ENCODE measurements at regions not wholly inside any gene's neighbourhood (a gene's known extent, or its start where the extent isn't known, plus 50 kb on each side); places are given as distances from the start of the nearest gene placed in this dataset.

DNA sequence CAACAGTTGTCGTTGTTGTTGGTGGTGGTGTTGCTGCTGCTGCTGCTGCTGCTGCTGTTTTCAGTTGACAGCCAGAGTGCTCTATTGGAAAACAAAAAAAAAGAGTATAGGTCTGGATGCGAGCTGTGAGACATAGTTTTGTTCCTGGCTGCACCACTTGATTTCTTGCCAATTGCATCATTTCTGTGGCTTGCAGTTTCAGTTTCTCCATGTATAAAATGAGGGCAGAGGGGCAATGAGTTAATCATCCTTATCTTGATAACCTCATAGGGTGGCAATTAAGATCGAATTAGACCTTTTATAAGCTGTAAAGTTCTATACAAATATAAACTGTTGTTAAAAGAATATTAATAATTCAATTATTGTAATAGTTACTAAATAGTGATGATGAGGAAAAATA, 156.7 kb downstream of the DMRTA2 start:
- Histone ChIP-seq H3K4me3 (no peak overlapping the region), H3K36me3 (ENCODE audit: insufficient read depth, low read length) (no peaks in the 10 kb centered on the region), H3K27ac (no peak overlapping the region), H3K9me3 (ENCODE audit: low read depth, low read length) (no peaks in the 10 kb centered on the region), H3K9ac (ENCODE audit: insufficient read length) (no peak overlapping the region)
- TF ChIP-seq FOXP2 (optimal IDR thresholded peaks at IDR 0.05; ENCODE audit: control extremely low read depth, extremely low read length, insufficient read depth) (no peak), EZH2 (IDR thresholded peaks at IDR 0.05) (no peak), POLR2AphosphoS5 (IDR thresholded peaks at IDR 0.05; ENCODE audit: borderline replicate concordance, low read depth, low read length) (no peak)
- DNase-seq (ENCODE audit: low read depth, low spot score): no peak

DNA sequence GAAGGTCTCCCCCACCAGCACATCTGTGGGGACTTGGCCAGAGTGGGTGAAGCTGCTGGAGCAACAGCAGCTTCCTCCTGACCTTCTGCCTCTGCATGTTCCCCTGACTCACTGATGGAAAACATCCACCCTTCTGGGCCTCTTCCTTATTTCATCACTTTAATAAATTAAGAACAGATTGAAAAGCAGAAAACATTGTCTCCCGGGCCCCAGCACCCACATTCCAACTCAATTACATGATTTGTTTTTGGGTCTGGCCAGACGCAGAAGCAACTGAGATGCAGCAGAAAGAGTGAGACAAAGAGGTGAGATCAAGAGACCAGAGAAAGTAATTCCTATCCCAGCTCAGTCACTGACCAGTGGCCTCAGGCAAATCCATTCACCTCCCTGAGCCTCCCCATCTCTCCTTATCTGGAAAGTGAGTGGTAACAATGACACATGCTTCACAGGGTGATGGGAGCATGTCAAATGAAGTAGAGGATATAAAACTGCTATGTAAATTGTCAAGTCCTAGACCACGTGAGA, 157.1 kb downstream of the ELAVL4 start:
- TF ChIP-seq POLR2AphosphoS5 (IDR thresholded peaks at IDR 0.05; ENCODE audit: borderline replicate concordance, low read depth, low read length) (no peak), FOXP2 (optimal IDR thresholded peaks at IDR 0.05; ENCODE audit: control extremely low read depth, extremely low read length, insufficient read depth) (no peak), EZH2 (IDR thresholded peaks at IDR 0.05) (no peak)
- no peak for DNase-seq (ENCODE audit: low read depth, low spot score)
- H3K36me3 ChIP-seq (ENCODE audit: insufficient read depth, low read length): no peaks in the 10 kb centered on the region
- no peak overlapping the region for H3K4me3 ChIP-seq
- H3K9ac ChIP-seq (ENCODE audit: insufficient read length): no peak overlapping the region
- H3K9me3 ChIP-seq (ENCODE audit: low read depth, low read length): no peaks in the 10 kb centered on the region
- no peak overlapping the region for H3K27ac ChIP-seq

DNA sequence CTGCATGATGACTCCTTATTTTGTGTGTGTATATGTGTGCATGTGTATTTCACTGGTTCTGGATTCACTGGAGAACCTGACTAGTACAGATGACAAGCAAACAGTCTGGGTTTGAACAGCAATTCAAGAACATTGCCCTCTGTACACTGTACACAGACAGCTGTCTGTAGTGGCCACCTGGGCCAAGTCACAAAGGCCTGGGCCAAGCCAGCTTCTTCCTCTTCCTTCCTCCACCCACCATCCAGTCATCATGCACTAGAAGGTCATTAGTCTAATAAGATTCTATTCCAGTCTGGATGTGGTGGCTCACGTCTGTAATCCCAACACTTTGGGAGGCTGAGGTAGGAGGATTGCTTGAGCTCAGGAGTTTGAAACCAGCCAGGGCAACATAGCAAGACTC, 155.9 kb downstream of the ELAVL4 start:
- Histone ChIP-seq H3K9me3 (ENCODE audit: low read depth, low read length) (no peaks in the 10 kb centered on the region), H3K9ac (ENCODE audit: insufficient read length) (no peak overlapping the region), H3K4me3 (no peak overlapping the region), H3K27ac (no peak overlapping the region), H3K36me3 (ENCODE audit: insufficient read depth, low read length) (no peaks in the 10 kb centered on the region)
- no peak for DNase-seq (ENCODE audit: low read depth, low spot score)
- no peak for TF ChIP-seq EZH2 (IDR thresholded peaks at IDR 0.05)
- no peak for TF ChIP-seq POLR2AphosphoS5 (IDR thresholded peaks at IDR 0.05; ENCODE audit: borderline replicate concordance, low read depth, low read length)
- TF ChIP-seq FOXP2 (optimal IDR thresholded peaks at IDR 0.05; ENCODE audit: control extremely low read depth, extremely low read length, insufficient read depth): no peak

DNA sequence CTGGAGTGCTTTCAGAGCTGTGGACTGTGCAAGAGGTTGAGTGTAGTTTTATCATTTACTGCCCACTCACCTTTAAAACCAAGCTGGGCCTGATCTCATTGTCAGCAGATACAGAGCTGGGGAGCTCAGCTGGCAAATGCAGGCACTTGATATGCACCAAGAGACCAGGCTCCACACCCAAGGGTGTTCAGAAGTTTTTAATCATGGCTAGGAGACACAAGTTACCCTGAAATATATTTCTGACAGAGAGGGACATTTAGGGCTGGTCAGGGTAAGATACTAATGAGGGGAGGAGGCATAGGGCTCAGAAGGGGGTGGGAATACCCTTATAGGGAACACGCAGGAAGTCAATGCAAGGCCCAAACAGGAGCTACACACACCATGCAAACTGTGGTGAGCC, 153.7 kb downstream of the ELAVL4 start:
- Histone ChIP-seq H3K27ac (no peak overlapping the region), H3K9me3 (ENCODE audit: low read depth, low read length) (no peaks in the 10 kb centered on the region), H3K36me3 (ENCODE audit: insufficient read depth, low read length) (no peaks in the 10 kb centered on the region), H3K4me3 (no peak overlapping the region), H3K9ac (ENCODE audit: insufficient read length) (no peak overlapping the region)
- TF ChIP-seq POLR2AphosphoS5 (IDR thresholded peaks at IDR 0.05; ENCODE audit: borderline replicate concordance, low read depth, low read length): no peak
- TF ChIP-seq FOXP2 (optimal IDR thresholded peaks at IDR 0.05; ENCODE audit: control extremely low read depth, extremely low read length, insufficient read depth): no peak
- TF ChIP-seq EZH2 (IDR thresholded peaks at IDR 0.05): no peak
- DNase-seq (ENCODE audit: low read depth, low spot score): no peak

DNA sequence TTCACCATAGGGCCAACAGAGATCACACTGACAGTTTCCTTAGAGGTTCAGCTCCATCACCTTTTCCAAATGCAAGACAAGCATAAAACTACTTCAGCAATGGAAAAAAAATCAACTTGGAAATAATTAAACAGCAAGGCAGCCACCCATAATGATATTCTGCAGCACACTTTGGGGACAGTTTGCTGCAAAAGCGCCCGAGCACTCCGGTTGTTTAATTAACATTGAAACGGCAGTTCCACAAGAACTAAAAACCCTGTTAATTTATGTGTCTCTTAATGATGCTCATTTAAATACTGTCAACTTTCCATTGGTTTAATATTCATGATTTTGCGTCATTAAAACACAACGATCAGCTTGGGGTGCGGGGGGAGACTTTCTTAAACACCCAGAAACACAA, 153.2 kb downstream of the ELAVL4 start:
- Histone ChIP-seq H3K36me3 (ENCODE audit: insufficient read depth, low read length) (no peaks in the 10 kb centered on the region), H3K9ac (ENCODE audit: insufficient read length) (no peak overlapping the region), H3K27ac (no peak overlapping the region), H3K9me3 (ENCODE audit: low read depth, low read length) (no peaks in the 10 kb centered on the region), H3K4me3 (no peak overlapping the region)
- DNase-seq (ENCODE audit: low read depth, low spot score): no peak
- TF ChIP-seq FOXP2 (optimal IDR thresholded peaks at IDR 0.05; ENCODE audit: control extremely low read depth, extremely low read length, insufficient read depth) (no peak), EZH2 (IDR thresholded peaks at IDR 0.05) (no peak), POLR2AphosphoS5 (IDR thresholded peaks at IDR 0.05; ENCODE audit: borderline replicate concordance, low read depth, low read length) (no peak)

- DNase-seq (ENCODE audit: low read depth, low spot score): no peak
- Histone ChIP-seq H3K9ac (ENCODE audit: insufficient read length) (no peak overlapping the region), H3K4me3 (no peak overlapping the region), H3K36me3 (ENCODE audit: insufficient read depth, low read length) (no peaks in the 10 kb centered on the region), H3K27ac (no peak overlapping the region), H3K9me3 (ENCODE audit: low read depth, low read length) (no peaks in the 10 kb centered on the region)
- TF ChIP-seq EZH2 (IDR thresholded peaks at IDR 0.05) (no peak), FOXP2 (optimal IDR thresholded peaks at IDR 0.05; ENCODE audit: control extremely low read depth, extremely low read length, insufficient read depth) (no peak), POLR2AphosphoS5 (IDR thresholded peaks at IDR 0.05; ENCODE audit: borderline replicate concordance, low read depth, low read length) (no peak)
These were observed 149.4 kb downstream of the ELAVL4 start for GRCh38 chr1:50257940-50258685.

GRCh38 chr1:50257029-50257428, 148.3 kb downstream of the ELAVL4 start:
- TF ChIP-seq POLR2AphosphoS5 (IDR thresholded peaks at IDR 0.05; ENCODE audit: borderline replicate concordance, low read depth, low read length): no peak
- TF ChIP-seq EZH2 (IDR thresholded peaks at IDR 0.05): no peak
- no peak for TF ChIP-seq FOXP2 (optimal IDR thresholded peaks at IDR 0.05; ENCODE audit: control extremely low read depth, extremely low read length, insufficient read depth)
- DNase-seq (ENCODE audit: low read depth, low spot score): no peak
- Histone ChIP-seq H3K4me3 (no peak overlapping the region), H3K9ac (ENCODE audit: insufficient read length) (no peak overlapping the region), H3K36me3 (ENCODE audit: insufficient read depth, low read length) (no peaks in the 10 kb centered on the region), H3K9me3 (ENCODE audit: low read depth, low read length) (no peaks in the 10 kb centered on the region), H3K27ac (no peak overlapping the region)

All from SK-N-MC (cell line).